SU-DHL-6 (cell line): ENCODE measurements at regions not wholly inside any gene's neighbourhood (a gene's known extent, or its start where the extent isn't known, plus 50 kb on each side); places are given as distances from the start of the nearest gene placed in this dataset.

Experiments used
- H2AFZ ChIP-seq: fragments of 200-600 bp; sonication (generic); 2 replicates; pipeline ENCODE4 v1.6.1; 2014; ENCODE audit warnings: low read depth, mild to moderate bottlenecking, moderate library complexity, mixed read lengths, antibody characterized with exemption, low read length; ENCODE audit not compliant: severe bottlenecking
- H3F3A ChIP-seq: fragments of 200-600 bp; shearing (Covaris generic); 2 replicates; pipeline ENCODE4 v1.6.0; 2016; ENCODE audit warnings: antibody characterized with exemption, mild to moderate bottlenecking; ENCODE audit not compliant: insufficient read depth
- H3K27ac ChIP-seq: fragments of 200-600 bp; sonication (generic); 2 replicates; pipeline ENCODE4 v1.5.1; 2016; ENCODE audit warnings: low read depth, mild to moderate bottlenecking, low read length, moderate library complexity, mixed read lengths
- H3K27me3 ChIP-seq: fragments of 200-600 bp; sonication (generic), shearing (Covaris generic); 2 replicates; pipeline ENCODE4 v1.6.0; 2014; ENCODE audit warnings: mild to moderate bottlenecking, low read length
- H3K36me3 ChIP-seq: fragments of 200-600 bp; sonication (generic); 2 replicates; pipeline ENCODE4 v1.6.1; 2014; ENCODE audit warnings: mild to moderate bottlenecking, low read length, mixed read lengths
- H3K4me2 ChIP-seq: fragments of 300-600, 200-600 bp; shearing (Covaris generic), sonication (generic); 2 replicates; pipeline ENCODE4 v1.6.0; 2014; ENCODE audit warnings: low read length, low read depth, mild to moderate bottlenecking; ENCODE audit not compliant: poor library complexity, severe bottlenecking
- H3K4me3 ChIP-seq: fragments of 200-600 bp; sonication (generic); 2 replicates; pipeline ENCODE4 v1.5.1; 2014; ENCODE audit warnings: antibody characterized with exemption, low read length, mild to moderate bottlenecking, mixed read lengths; ENCODE audit not compliant: insufficient read depth, poor library complexity, severe bottlenecking
- H3K79me2 ChIP-seq: fragments of 200-600 bp; sonication (generic); 2 replicates; pipeline ENCODE4 v1.6.1; 2014; ENCODE audit warnings: mild to moderate bottlenecking, low read length, moderate library complexity; ENCODE audit not compliant: insufficient read depth
- H3K9ac ChIP-seq: fragments of 200-600 bp; sonication (generic); 2 replicates; pipeline ENCODE4 v1.7.0; 2014; ENCODE audit warnings: mild to moderate bottlenecking, low read length
- H3K9me2 ChIP-seq: fragments of 200-600 bp; sonication (generic); replicated peaks from 2 replicates; pipeline ENCODE4 v1.6.1; 2014; ENCODE audit warnings: low read length; ENCODE audit not compliant: insufficient read depth
- H3K9me3 ChIP-seq: fragments of 200-600 bp; sonication (generic); 2 replicates; pipeline ENCODE4 v1.6.1; 2014; ENCODE audit warnings: low read length, mixed read lengths; ENCODE audit not compliant: insufficient read depth
- H4K20me1 ChIP-seq: fragments of 200-600 bp; sonication (generic); 2 replicates; pipeline ENCODE4 v1.6.1; 2014; ENCODE audit warnings: low read depth, mild to moderate bottlenecking, antibody characterized with exemption, low read length, moderate library complexity, mixed read lengths
- EZH2phosphoT487 ChIP-seq: fragments of 200-600 bp; sonication (generic), shearing (Covaris generic); conservative IDR thresholded peaks from 2 replicates; pipeline ENCODE4 v1.6.1; 2018; ENCODE audit warnings: mild to moderate bottlenecking, antibody characterized with exemption, low read length, moderate library complexity, mixed read lengths
- TF ChIP-seq, protein P1 (sequence below): fragments of 200-600 bp; sonication (generic); IDR thresholded peaks from one replicate; pipeline ENCODE4 v1.5.1; 2017; ENCODE audit warnings: antibody characterized with exemption, mild to moderate bottlenecking, low read length, moderate library complexity; ENCODE audit not compliant: insufficient read depth, poor library complexity, severe bottlenecking

DNA sequence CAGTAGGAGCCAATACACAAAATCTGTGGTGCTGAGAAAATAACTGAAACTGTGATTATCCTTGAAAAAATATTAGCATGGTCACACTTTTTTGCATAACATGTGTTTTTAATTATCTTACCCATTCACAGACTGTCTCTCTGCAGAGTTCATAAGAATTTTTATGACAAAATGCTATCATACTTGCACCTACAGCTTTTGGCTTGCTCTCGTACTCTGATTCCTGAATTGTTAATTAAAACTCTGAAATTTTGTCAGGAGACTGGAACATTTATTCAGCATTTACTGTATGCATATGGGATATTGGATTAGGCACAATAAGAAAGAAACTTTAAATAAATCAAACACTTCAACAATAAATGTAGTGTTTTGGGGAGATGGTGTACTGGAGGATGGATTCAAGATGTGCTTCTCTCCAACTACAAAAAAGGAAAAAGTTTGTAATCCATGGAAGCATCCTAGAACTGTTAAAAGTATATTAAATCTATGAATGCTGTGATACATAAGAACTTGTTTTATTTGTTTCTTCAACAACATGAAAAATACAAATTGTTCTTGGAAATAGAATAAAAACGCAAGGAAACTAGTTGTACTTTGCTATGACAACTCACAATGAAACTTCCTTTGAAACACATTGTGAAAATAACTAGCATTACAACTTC, 260.5 kb downstream of the SPATA18 start:
- Histone ChIP-seq H3K9me3 (no peaks in the 10 kb centered on the region), H3K9ac (no peak overlapping the region), H2AFZ (no peak overlapping the region), H3F3A (no peaks in the 10 kb centered on the region), H4K20me1 (no peaks in the 10 kb centered on the region), H3K27ac (no peak overlapping the region), H3K79me2 (no peaks in the 10 kb centered on the region), H3K4me3 (no peak overlapping the region), H3K36me3 (no peaks in the 10 kb centered on the region), H3K4me2 (no peak overlapping the region), H3K9me2 (no peaks in the 10 kb centered on the region), H3K27me3 (no peaks in the 10 kb centered on the region)
- TF ChIP-seq EZH2phosphoT487: no peak
- TF ChIP-seq, protein P1, sequence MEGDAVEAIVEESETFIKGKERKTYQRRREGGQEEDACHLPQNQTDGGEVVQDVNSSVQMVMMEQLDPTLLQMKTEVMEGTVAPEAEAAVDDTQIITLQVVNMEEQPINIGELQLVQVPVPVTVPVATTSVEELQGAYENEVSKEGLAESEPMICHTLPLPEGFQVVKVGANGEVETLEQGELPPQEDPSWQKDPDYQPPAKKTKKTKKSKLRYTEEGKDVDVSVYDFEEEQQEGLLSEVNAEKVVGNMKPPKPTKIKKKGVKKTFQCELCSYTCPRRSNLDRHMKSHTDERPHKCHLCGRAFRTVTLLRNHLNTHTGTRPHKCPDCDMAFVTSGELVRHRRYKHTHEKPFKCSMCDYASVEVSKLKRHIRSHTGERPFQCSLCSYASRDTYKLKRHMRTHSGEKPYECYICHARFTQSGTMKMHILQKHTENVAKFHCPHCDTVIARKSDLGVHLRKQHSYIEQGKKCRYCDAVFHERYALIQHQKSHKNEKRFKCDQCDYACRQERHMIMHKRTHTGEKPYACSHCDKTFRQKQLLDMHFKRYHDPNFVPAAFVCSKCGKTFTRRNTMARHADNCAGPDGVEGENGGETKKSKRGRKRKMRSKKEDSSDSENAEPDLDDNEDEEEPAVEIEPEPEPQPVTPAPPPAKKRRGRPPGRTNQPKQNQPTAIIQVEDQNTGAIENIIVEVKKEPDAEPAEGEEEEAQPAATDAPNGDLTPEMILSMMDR: no peak

DNA sequence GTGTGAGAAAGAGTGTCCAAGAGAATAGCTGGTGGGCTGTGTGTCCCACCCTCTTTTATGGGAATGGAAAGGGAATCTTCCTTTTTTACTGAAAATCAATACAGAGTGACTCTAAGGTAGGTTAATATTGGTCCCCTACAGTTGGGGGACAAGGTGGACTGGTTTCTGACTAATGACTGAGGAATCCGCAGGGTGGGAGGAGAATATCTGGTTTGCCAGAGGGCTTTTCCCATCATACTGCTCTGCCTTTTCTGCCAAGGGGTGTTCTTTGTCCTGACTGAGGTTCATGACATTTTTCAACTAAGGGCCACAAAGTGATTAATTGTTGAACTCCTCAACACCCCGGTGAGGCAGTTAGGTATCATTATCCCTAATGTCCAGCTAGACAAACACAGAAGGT, 261.6 kb downstream of the SPATA18 start:
- TF ChIP-seq, protein P1: no peak
- no peak for TF ChIP-seq EZH2phosphoT487
- no peaks in the 10 kb centered on the region for H4K20me1 ChIP-seq
- no peak overlapping the region for H3K4me3 ChIP-seq
- H3K27me3 ChIP-seq: no peaks in the 10 kb centered on the region
- no peak overlapping the region for H3K27ac ChIP-seq
- H3K79me2 ChIP-seq: no peaks in the 10 kb centered on the region
- no peak overlapping the region for H2AFZ ChIP-seq
- no peaks in the 10 kb centered on the region for H3K9me3 ChIP-seq
- no peak overlapping the region for H3K9ac ChIP-seq
- H3F3A ChIP-seq: no peaks in the 10 kb centered on the region
- no peaks in the 10 kb centered on the region for H3K9me2 ChIP-seq
- H3K4me2 ChIP-seq: no peak overlapping the region
- no peaks in the 10 kb centered on the region for H3K36me3 ChIP-seq

DNA sequence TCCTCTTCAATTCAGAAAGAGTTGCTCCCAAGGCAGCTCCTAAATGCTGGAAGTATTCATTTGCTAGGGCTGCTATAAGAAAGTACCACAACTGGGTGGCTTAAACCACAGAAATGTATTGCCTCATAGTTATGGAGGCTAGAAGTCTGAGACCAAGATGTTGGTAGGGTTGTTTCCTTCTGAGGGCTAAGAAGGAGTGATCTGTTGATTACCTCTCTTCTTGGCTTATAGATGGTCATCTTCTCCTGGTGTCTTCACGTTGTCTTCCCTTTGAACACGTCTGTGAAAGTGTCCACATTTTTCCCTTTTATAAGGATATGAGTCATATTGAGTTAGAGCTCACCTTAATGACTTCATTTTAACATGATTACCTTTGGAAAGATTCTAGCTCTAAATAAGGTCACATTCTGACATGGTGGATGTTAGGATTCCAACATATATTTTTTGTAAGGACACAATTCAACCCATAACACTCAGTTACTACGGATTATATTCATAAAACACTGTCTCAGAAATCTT, 266.3 kb downstream of the SPATA18 start:
- Histone ChIP-seq H2AFZ (no peak overlapping the region), H3K36me3 (no peaks in the 10 kb centered on the region), H3F3A (no peaks in the 10 kb centered on the region), H3K4me2 (no peak overlapping the region), H3K9me2 (no peaks in the 10 kb centered on the region), H3K79me2 (no peaks in the 10 kb centered on the region), H3K27me3 (no peaks in the 10 kb centered on the region), H3K27ac (no peak overlapping the region), H4K20me1 (no peaks in the 10 kb centered on the region), H3K4me3 (no peak overlapping the region), H3K9me3 (no peaks in the 10 kb centered on the region), H3K9ac (no peak overlapping the region)
- TF ChIP-seq EZH2phosphoT487: no peak
- TF ChIP-seq, protein P1: no peak
